Fibroblast of the aortic adventitia (primary cell): ENCODE measurements at regions not wholly inside any gene's neighbourhood (a gene's known extent, or its start where the extent isn't known, plus 50 kb on each side); places are given as distances from the start of the nearest gene placed in this dataset.

Source experiments
- DNase-seq: peaks from one replicate; pipeline ENCODE4 v3.0.0-alpha.2; 2010; ENCODE audit warnings: low read depth
- H3K4me3 ChIP-seq: 2 replicates; pipeline ENCODE4 v1.5.1; 2011; ENCODE audit warnings: low read depth, mild to moderate bottlenecking, control low read depth, low read length, moderate library complexity
- TF ChIP-seq, protein P1 (sequence below): IDR thresholded peaks from 2 replicates; pipeline ENCODE4 v1.5.1; 2011; ENCODE audit warnings: mild to moderate bottlenecking, low read length, control low read depth, inconsistent platforms; ENCODE audit not compliant: insufficient read depth

DNA sequence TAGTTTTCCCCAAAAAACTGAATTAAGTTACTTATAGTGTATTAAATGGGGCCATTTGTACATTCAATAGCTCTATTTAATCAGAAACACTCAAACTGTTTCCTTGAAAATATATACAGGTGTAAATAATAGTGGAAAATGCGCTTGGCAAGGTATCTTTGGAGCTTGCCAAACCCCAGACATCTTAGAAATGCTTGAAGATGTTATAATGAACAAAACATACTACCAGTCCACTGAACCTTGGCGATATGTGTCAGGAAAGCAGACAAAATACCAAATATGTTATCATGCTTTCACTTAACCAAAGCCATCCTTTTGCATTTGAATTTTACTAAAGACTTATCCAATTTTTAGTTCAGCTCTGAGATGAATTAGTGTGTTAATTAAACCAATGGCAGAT, 352.7 kb upstream of the SEMA3A start:
- no peak overlapping the region for H3K4me3 ChIP-seq
- TF ChIP-seq, protein P1, sequence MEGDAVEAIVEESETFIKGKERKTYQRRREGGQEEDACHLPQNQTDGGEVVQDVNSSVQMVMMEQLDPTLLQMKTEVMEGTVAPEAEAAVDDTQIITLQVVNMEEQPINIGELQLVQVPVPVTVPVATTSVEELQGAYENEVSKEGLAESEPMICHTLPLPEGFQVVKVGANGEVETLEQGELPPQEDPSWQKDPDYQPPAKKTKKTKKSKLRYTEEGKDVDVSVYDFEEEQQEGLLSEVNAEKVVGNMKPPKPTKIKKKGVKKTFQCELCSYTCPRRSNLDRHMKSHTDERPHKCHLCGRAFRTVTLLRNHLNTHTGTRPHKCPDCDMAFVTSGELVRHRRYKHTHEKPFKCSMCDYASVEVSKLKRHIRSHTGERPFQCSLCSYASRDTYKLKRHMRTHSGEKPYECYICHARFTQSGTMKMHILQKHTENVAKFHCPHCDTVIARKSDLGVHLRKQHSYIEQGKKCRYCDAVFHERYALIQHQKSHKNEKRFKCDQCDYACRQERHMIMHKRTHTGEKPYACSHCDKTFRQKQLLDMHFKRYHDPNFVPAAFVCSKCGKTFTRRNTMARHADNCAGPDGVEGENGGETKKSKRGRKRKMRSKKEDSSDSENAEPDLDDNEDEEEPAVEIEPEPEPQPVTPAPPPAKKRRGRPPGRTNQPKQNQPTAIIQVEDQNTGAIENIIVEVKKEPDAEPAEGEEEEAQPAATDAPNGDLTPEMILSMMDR = no peak
- no peak for DNase-seq

GRCh38 chr7:84546403-84546802, 351.8 kb upstream of the SEMA3A start:
- no peak overlapping the region for H3K4me3 ChIP-seq
- TF ChIP-seq, protein P1 = no peak
- no peak for DNase-seq

DNA sequence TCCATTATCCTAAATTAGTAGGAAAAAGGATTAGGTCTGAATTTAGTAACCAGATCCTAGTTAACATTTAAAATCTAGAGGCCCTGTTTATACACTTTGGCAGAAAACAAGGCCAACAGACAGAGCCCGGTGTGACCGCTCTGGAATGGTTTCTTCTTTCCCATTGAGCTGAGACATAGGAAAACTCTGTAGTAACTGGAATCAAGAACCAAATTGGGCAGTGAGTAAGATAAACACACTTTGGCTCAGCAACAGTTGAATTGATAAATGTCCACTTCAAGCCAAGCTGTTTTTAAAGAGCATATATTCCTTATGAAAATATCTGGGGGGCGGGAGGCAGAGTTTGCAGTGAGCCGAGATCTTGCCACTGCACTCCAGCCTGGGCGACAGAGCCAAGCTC, 343.7 kb upstream of the SEMA3A start:
- DNase-seq = no peak
- no peak overlapping the region for H3K4me3 ChIP-seq
- TF ChIP-seq, protein P1 = no peak

- DNase-seq = no peak
- TF ChIP-seq, protein P1 = no peak
- no peak overlapping the region for H3K4me3 ChIP-seq
Observed at GRCh38 chr7:84536271-84536870, 341.8 kb upstream of the SEMA3A start.

DNA sequence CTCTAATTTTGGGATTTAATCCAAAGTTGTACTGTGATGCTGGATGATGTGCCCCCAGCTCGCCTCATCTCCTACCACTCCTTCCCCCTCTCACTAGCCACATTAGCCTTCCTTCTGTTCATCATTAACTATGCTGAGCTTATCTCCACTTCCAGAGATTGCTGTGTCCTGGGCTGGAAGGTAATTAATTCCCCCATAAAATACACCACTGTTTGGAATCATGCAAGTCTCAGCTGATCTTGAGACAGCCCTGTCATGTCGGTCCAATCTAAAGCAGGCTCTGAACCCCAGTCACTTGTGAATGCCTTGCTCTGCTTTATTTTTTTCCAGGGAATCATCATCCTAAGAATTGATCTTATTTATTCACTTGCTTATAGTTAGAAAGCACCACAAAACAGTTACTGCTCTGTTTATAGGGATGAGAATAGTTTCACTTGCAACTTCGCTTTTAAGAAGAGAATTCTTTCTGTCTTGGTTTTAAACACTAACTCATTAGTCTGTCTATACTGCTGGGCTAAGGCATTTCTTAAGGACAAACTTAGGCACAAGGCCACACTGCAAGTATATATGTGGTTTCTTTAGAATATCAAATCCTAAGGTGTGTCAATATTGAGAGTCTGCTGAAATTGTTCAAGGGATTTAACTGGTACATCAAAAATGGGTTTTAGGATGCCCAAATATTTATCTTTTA, 341.1 kb upstream of the SEMA3A start:
- TF ChIP-seq, protein P1 = no peak
- H3K4me3 ChIP-seq = no peak overlapping the region
- DNase-seq = no peak

DNA sequence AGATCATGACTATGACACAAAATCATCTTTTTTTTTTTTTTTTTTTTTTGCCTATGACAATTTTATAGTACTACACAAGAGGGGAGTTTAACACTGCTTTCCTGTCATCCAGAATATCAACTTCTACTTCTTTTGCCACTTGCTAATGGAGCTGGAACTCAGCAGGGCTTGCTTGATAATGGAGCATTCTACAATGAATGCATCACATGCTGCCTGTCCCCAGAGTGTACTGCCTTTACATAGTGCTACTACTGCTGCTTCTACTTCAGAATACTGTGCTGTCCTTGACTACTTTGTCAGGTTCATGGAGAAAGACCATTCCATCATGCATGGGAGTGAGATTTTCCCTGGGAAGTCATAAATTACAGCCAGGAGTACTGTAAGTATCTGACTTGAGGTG, 338.6 kb upstream of the SEMA3A start:
- DNase-seq = no peak
- H3K4me3 ChIP-seq = no peak overlapping the region
- TF ChIP-seq, protein P1 = no peak
